ENCODE measurements at regions not wholly inside any gene's neighbourhood (a gene's known extent, or its start where the extent isn't known, plus 50 kb on each side); places are given as distances from the start of the nearest gene placed in this dataset.

DNA sequence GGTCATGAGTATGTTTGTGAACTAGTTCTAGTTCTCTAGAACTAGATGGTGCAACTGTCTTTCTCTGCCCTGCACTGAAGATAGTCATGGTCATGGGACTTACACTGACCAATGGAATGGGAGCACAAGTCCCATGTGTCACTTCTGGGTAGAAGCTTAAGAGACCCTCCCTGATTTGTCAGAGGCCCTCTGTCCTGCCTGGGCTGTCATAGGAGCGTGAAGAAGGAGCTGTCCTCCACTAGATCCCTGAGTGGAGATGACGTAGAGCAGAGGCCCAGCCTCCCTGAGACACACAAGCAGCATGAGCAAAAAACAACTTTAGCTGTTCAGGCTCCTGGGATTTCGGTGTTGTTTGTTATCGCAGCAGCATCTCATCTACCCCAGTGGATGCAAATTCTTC is 514.5 kb downstream of the PREX1 start:
- H3K27me3 ChIP-seq (ENCODE audit: control insufficient read depth in 1 of 2, insufficient read depth in 1 of 2, low read length in 2 of 2): peaks cover 49 to 69% of the 10 kb centered on the region in 2 experiments
- H4K8ac ChIP-seq (ENCODE audit: low read length): no peak overlapping the region
- H3K18ac ChIP-seq (ENCODE audit: low read depth in 1 of 2, low read length in 2 of 2): no peak overlapping the region
- H2BK15ac ChIP-seq (ENCODE audit: low read depth, poor library complexity, severe bottlenecking): no peak overlapping the region
- no peak overlapping the region for H2BK12ac ChIP-seq (ENCODE audit: low read length in 2 of 2)
- no peak overlapping the region for H2BK120ac ChIP-seq (ENCODE audit: low read depth, low read length)
- H2BK5ac ChIP-seq (ENCODE audit: low read depth, low read length, poor library complexity, severe bottlenecking): no peak overlapping the region
- H3K9me3 ChIP-seq (ENCODE audit: control insufficient read depth, low read length): no peaks in the 10 kb centered on the region
- no peak overlapping the region for H3K9ac ChIP-seq (ENCODE audit: low read length)
- H3K4me2 ChIP-seq (ENCODE audit: low read length, poor library complexity, severe bottlenecking): no peak overlapping the region
- no peak overlapping the region for H4K91ac ChIP-seq (ENCODE audit: low read length)
- no peak overlapping the region for H2AK5ac ChIP-seq (ENCODE audit: low read length, severe bottlenecking)
- H3K14ac ChIP-seq (ENCODE audit: low read length in 2 of 2): no peak overlapping the region
- no peak overlapping the region for H3K23ac ChIP-seq (ENCODE audit: low read length in 2 of 2)
- peak; percentile 17 for DNase-seq
- H3K4me1 ChIP-seq (ENCODE audit: control insufficient read depth, insufficient read depth, low read depth, low read length): no peaks in the 10 kb centered on the region
- H3K4ac ChIP-seq (ENCODE audit: low read depth in 1 of 2, low read length in 2 of 2): no peak overlapping the region
- 82% methylated on average over 4 of the region's 4 CpGs for WGBS
- no peaks in the 10 kb centered on the region for H3K36me3 ChIP-seq (ENCODE audit: control insufficient read depth in 1 of 2, insufficient read depth in 2 of 2, low read depth in 1 of 2, low read length in 2 of 2)
- H3K79me1 ChIP-seq (replicated peaks; ENCODE audit: low read length, poor library complexity, severe bottlenecking): no peaks in the 10 kb centered on the region
- H3K4me3 ChIP-seq (ENCODE audit: insufficient read depth in 1 of 2, low read depth in 1 of 2, low read length in 2 of 2): no peak overlapping the region
- no peak overlapping the region for H2AFZ ChIP-seq (ENCODE audit: low read depth, low read length)
- no peak overlapping the region for H3K27ac ChIP-seq (ENCODE audit: low read length, poor library complexity, severe bottlenecking)

GRCh38 chr20:48311956-48312355 is 515.8 kb downstream of the PREX1 start:
- Histone ChIP-seq H3K14ac (ENCODE audit: low read length in 2 of 2) (no peak overlapping the region), H2BK5ac (ENCODE audit: low read depth, low read length, poor library complexity, severe bottlenecking) (no peak overlapping the region), H3K4me1 (ENCODE audit: control insufficient read depth, insufficient read depth, low read depth, low read length) (no peaks in the 10 kb centered on the region), H3K23ac (ENCODE audit: low read length in 2 of 2) (no peak overlapping the region), H2AK5ac (ENCODE audit: low read length, severe bottlenecking) (no peak overlapping the region), H3K9ac (ENCODE audit: low read length) (no peak overlapping the region), H3K36me3 (ENCODE audit: control insufficient read depth in 1 of 2, insufficient read depth in 2 of 2, low read depth in 1 of 2, low read length in 2 of 2) (no peaks in the 10 kb centered on the region), H2BK15ac (ENCODE audit: low read depth, poor library complexity, severe bottlenecking) (no peak overlapping the region), H3K4me2 (ENCODE audit: low read length, poor library complexity, severe bottlenecking) (no peak overlapping the region), H3K27me3 (ENCODE audit: control insufficient read depth in 1 of 2, insufficient read depth in 1 of 2, low read length in 2 of 2) (peaks cover 43 to 62% of the 10 kb centered on the region in 2 experiments), H4K91ac (ENCODE audit: low read length) (no peak overlapping the region), H2BK12ac (ENCODE audit: low read length in 2 of 2) (no peak overlapping the region), H3K79me1 (replicated peaks; ENCODE audit: low read length, poor library complexity, severe bottlenecking) (no peaks in the 10 kb centered on the region), H2BK120ac (ENCODE audit: low read depth, low read length) (no peak overlapping the region), H3K18ac (ENCODE audit: low read depth in 1 of 2, low read length in 2 of 2) (no peak overlapping the region), H4K8ac (ENCODE audit: low read length) (no peak overlapping the region), H3K9me3 (ENCODE audit: control insufficient read depth, low read length) (no peaks in the 10 kb centered on the region), H2AFZ (ENCODE audit: low read depth, low read length) (no peak overlapping the region), H3K27ac (ENCODE audit: low read length, poor library complexity, severe bottlenecking) (no peak overlapping the region), H3K4me3 (ENCODE audit: insufficient read depth in 1 of 2, low read depth in 1 of 2, low read length in 2 of 2) (no peak overlapping the region), H3K4ac (ENCODE audit: low read depth in 1 of 2, low read length in 2 of 2) (no peak overlapping the region)
- 100% methylated on average over 1 of the region's 2 CpGs for WGBS
- DNase-seq: no peak

GRCh38 chr20:48310305-48310704 is 517.5 kb downstream of the PREX1 start:
- no peaks in the 10 kb centered on the region for H3K9me3 ChIP-seq (ENCODE audit: control insufficient read depth, low read length)
- H2BK15ac ChIP-seq (ENCODE audit: low read depth, poor library complexity, severe bottlenecking): no peak overlapping the region
- H3K9ac ChIP-seq (ENCODE audit: low read length): no peak overlapping the region
- H4K8ac ChIP-seq (ENCODE audit: low read length): no peak overlapping the region
- no peak overlapping the region for H3K18ac ChIP-seq (ENCODE audit: low read depth in 1 of 2, low read length in 2 of 2)
- H3K4me1 ChIP-seq (ENCODE audit: control insufficient read depth, insufficient read depth, low read depth, low read length): no peaks in the 10 kb centered on the region
- H2AFZ ChIP-seq (ENCODE audit: low read depth, low read length): no peak overlapping the region
- no peak overlapping the region for H2BK12ac ChIP-seq (ENCODE audit: low read length in 2 of 2)
- H3K4me3 ChIP-seq (ENCODE audit: insufficient read depth in 1 of 2, low read depth in 1 of 2, low read length in 2 of 2): no peak overlapping the region
- H3K4ac ChIP-seq (ENCODE audit: low read depth in 1 of 2, low read length in 2 of 2): no peak overlapping the region
- 85% methylated on average over 11 of the region's 11 CpGs for WGBS
- H3K4me2 ChIP-seq (ENCODE audit: low read length, poor library complexity, severe bottlenecking): no peak overlapping the region
- no peak overlapping the region for H4K91ac ChIP-seq (ENCODE audit: low read length)
- no peak overlapping the region for H3K23ac ChIP-seq (ENCODE audit: low read length in 2 of 2)
- no peak for DNase-seq
- no peak overlapping the region for H3K14ac ChIP-seq (ENCODE audit: low read length in 2 of 2)
- H3K36me3 ChIP-seq (ENCODE audit: control insufficient read depth in 1 of 2, insufficient read depth in 2 of 2, low read depth in 1 of 2, low read length in 2 of 2): no peaks in the 10 kb centered on the region
- H2BK5ac ChIP-seq (ENCODE audit: low read depth, low read length, poor library complexity, severe bottlenecking): no peak overlapping the region
- H3K27ac ChIP-seq (ENCODE audit: low read length, poor library complexity, severe bottlenecking): no peak overlapping the region
- H3K27me3 ChIP-seq (ENCODE audit: control insufficient read depth in 1 of 2, insufficient read depth in 1 of 2, low read length in 2 of 2): peaks cover 50 to 71% of the 10 kb centered on the region in 2 experiments
- H2AK5ac ChIP-seq (ENCODE audit: low read length, severe bottlenecking): no peak overlapping the region
- H2BK120ac ChIP-seq (ENCODE audit: low read depth, low read length): no peak overlapping the region
- no peaks in the 10 kb centered on the region for H3K79me1 ChIP-seq (replicated peaks; ENCODE audit: low read length, poor library complexity, severe bottlenecking)

DNA sequence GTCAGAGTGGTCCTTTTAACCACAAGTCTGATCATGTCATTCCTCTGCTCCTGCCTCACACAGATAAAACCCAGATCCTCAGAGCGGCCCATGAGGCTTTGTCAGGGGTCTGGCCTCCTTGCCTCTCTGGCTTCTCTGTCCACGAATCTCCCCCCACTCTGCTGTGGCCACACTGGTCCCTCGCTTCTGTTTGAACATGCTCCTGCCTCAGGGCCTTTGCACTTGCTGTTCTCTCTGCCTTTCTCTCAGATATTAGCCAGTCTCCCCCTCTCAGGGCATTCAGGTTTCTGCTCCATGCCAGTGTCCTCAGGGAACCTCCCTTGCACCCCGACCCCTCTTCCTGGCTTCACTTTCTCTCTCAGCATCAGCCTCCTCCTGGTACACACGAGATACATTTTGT is 518.5 kb downstream of the PREX1 start:
- Histone ChIP-seq H3K23ac (ENCODE audit: low read length in 2 of 2) (no peak overlapping the region), H3K79me1 (replicated peaks; ENCODE audit: low read length, poor library complexity, severe bottlenecking) (no peaks in the 10 kb centered on the region), H2BK5ac (ENCODE audit: low read depth, low read length, poor library complexity, severe bottlenecking) (no peak overlapping the region), H3K27ac (ENCODE audit: low read length, poor library complexity, severe bottlenecking) (no peak overlapping the region), H3K9me3 (ENCODE audit: control insufficient read depth, low read length) (no peaks in the 10 kb centered on the region), H3K4me2 (ENCODE audit: low read length, poor library complexity, severe bottlenecking) (no peak overlapping the region), H2BK120ac (ENCODE audit: low read depth, low read length) (no peak overlapping the region), H3K4ac (ENCODE audit: low read depth in 1 of 2, low read length in 2 of 2) (no peak overlapping the region), H2BK12ac (ENCODE audit: low read length in 2 of 2) (no peak overlapping the region), H2AK5ac (ENCODE audit: low read length, severe bottlenecking) (no peak overlapping the region), H2AFZ (ENCODE audit: low read depth, low read length) (no peak overlapping the region), H3K4me3 (ENCODE audit: insufficient read depth in 1 of 2, low read depth in 1 of 2, low read length in 2 of 2) (no peak overlapping the region), H3K27me3 (ENCODE audit: control insufficient read depth in 1 of 2, insufficient read depth in 1 of 2, low read length in 2 of 2) (peaks cover 52 to 75% of the 10 kb centered on the region in 2 experiments), H3K4me1 (ENCODE audit: control insufficient read depth, insufficient read depth, low read depth, low read length) (no peaks in the 10 kb centered on the region), H3K14ac (ENCODE audit: low read length in 2 of 2) (no peak overlapping the region), H4K91ac (ENCODE audit: low read length) (no peak overlapping the region), H4K8ac (ENCODE audit: low read length) (no peak overlapping the region), H3K36me3 (ENCODE audit: control insufficient read depth in 1 of 2, insufficient read depth in 2 of 2, low read depth in 1 of 2, low read length in 2 of 2) (no peaks in the 10 kb centered on the region), H3K9ac (ENCODE audit: low read length) (no peak overlapping the region), H2BK15ac (ENCODE audit: low read depth, poor library complexity, severe bottlenecking) (no peak overlapping the region), H3K18ac (ENCODE audit: low read depth in 1 of 2, low read length in 2 of 2) (no peak overlapping the region)
- WGBS: 77% methylated on average over 5 of the region's 5 CpGs
- no peak for DNase-seq
